Activated CD4-positive, CD25-positive, alpha-beta regulatory T cell treated with anti-CD3 and anti-CD28 coated beads, Interleukin-2, amount 50 U/mL, for 24 hours (primary cell): ENCODE measurements at regions not wholly inside any gene's neighbourhood (a gene's known extent, or its start where the extent isn't known, plus 50 kb on each side); places are given as distances from the start of the nearest gene placed in this dataset.

Source experiments
- ATAC-seq, 2 donors: fragments of 150-1000 bp; cut with Tn5 transposase; one replicate each; pipeline ENCODE4 v1.10.0; 2021; ENCODE audit warnings: mild to moderate bottlenecking in 1 of 2, moderate library complexity in 1 of 2

GRCh38 chr10:6343305-6344010, 140.7 kb downstream of the PFKFB3 start:
- ATAC-seq: no peak

- ATAC-seq: no peak
These were observed 142.7 kb downstream of the PFKFB3 start for GRCh38 chr10:6345404-6345803.

GRCh38 chr10:6346631-6347030, 143.9 kb downstream of the PFKFB3 start:
- ATAC-seq: no peak

GRCh38 chr10:6347391-6347951, 144.7 kb downstream of the PFKFB3 start:
- peak; percentile 33 to 34 for ATAC-seq

GRCh38 chr10:6348096-6348874, 145.6 kb downstream of the PFKFB3 start:
- ATAC-seq: peak; percentile 91

- no peak for ATAC-seq
These were observed 147.3 kb downstream of the PFKFB3 start for GRCh38 chr10:6349846-6350535.

GRCh38 chr10:6350609-6351008, 147.9 kb downstream of the PFKFB3 start:
- no peak for ATAC-seq

- ATAC-seq: no peak
These were observed 148.8 kb downstream of the PFKFB3 start for GRCh38 chr10:6351495-6351894.

- no peak for ATAC-seq
These were observed 150.8 kb downstream of the PFKFB3 start for GRCh38 chr10:6353526-6353925.

GRCh38 chr10:6354168-6354772, 151.5 kb downstream of the PFKFB3 start:
- no peak for ATAC-seq

- ATAC-seq: no peak
These were observed 153.6 kb downstream of the PFKFB3 start for GRCh38 chr10:6356280-6356793.

- ATAC-seq: no peak
These were observed 159.1 kb downstream of the PFKFB3 start for GRCh38 chr10:6361869-6362268.

GRCh38 chr10:6362879-6363278, 160.1 kb downstream of the PFKFB3 start:
- ATAC-seq: no peak

GRCh38 chr10:6363511-6363910, 160.8 kb downstream of the PFKFB3 start:
- no peak for ATAC-seq

GRCh38 chr10:6364283-6364682, 161.6 kb downstream of the PFKFB3 start:
- ATAC-seq: no peak

GRCh38 chr10:6364893-6365292, 162.2 kb downstream of the PFKFB3 start:
- ATAC-seq: no peak

- no peak for ATAC-seq
These were observed 162.7 kb downstream of the PFKFB3 start for GRCh38 chr10:6365384-6365783.
